H1 (cell line): ENCODE measurements at regions not wholly inside any gene's neighbourhood (a gene's known extent, or its start where the extent isn't known, plus 50 kb on each side); places are given as distances from the start of the nearest gene placed in this dataset.

Experiments
- CTCF ChIA-PET: fragments of 300-600 bp; sonication (Branson Sonifier 250); formaldehyde crosslinking; loops from one replicate; lab custom pipeline; 2021; ENCODE audit not compliant: partially characterized antibody; lab: Charles Lee
- POLR2A ChIA-PET: fragments of 300-600 bp; sonication (Branson Sonifier 250); formaldehyde crosslinking; loops from one replicate; lab custom pipeline; 2021; ENCODE audit warnings: inconsistent platforms; ENCODE audit not compliant: partially characterized antibody; lab: Charles Lee
- DNase-seq, 2 experiments: peaks; one replicate each; pipeline versions ENCODE4 v3.0.0 to v3.0.0-alpha.2; 2010 to 2022; ENCODE audit warnings: low spot score in 2 of 2, low read depth in 1 of 2, mixed read lengths in 1 of 2
- FAIRE-seq: peaks from 2 replicates; lab custom pipeline; 2011; peaks lifted over from hg19 to GRCh38; lab: Jason Lieb, UNC
- H2AFZ ChIP-seq: 2 replicates; pipeline ENCODE4 v1.8.1; 2012; ENCODE audit warnings: low read length, inconsistent platforms
- H2AK5ac ChIP-seq: 2 replicates; pipeline ENCODE4 v1.6.1; 2013; ENCODE audit warnings: low read depth, low read length
- H2BK120ac ChIP-seq: replicated peaks from 2 replicates; pipeline ENCODE3; 2013; ENCODE audit warnings: low read depth, low read length, inconsistent platforms
- H2BK12ac ChIP-seq: 2 replicates; pipeline ENCODE4 v1.6.1; 2013; ENCODE audit warnings: low read depth, low read length
- H2BK15ac ChIP-seq: 2 replicates; pipeline ENCODE4 v1.6.1; 2013; ENCODE audit warnings: low read length
- H2BK20ac ChIP-seq: 2 replicates; pipeline ENCODE4 v1.6.1; 2013; ENCODE audit warnings: low read length
- H2BK5ac ChIP-seq: 2 replicates; pipeline ENCODE4 v1.6.1; 2013; ENCODE audit warnings: low read depth, low read length
- H3K14ac ChIP-seq: 2 replicates; pipeline ENCODE4 v1.6.1; 2013; ENCODE audit warnings: inconsistent platforms; ENCODE audit not compliant: insufficient read length
- H3K18ac ChIP-seq: 2 replicates; pipeline ENCODE4 v1.6.1; 2013; ENCODE audit warnings: low read length; ENCODE audit errors: extremely low read depth
- H3K23ac ChIP-seq: 2 replicates; pipeline ENCODE4 v1.6.1; 2013; ENCODE audit warnings: inconsistent platforms; ENCODE audit not compliant: insufficient read length
- H3K23me2 ChIP-seq: 2 replicates; pipeline ENCODE4 v1.6.1; 2013; ENCODE audit warnings: low read depth, low read length
- H3K27ac ChIP-seq: 2 replicates; pipeline ENCODE4 v1.6.1; 2011; ENCODE audit warnings: low read depth, low read length, inconsistent platforms
- H3K27me3 ChIP-seq, 4 experiments: replicated peaks in 1 of 4; 1 replicate in 1 of 4; 2 replicates in 3 of 4; pipeline versions ENCODE4 v1.6.1 to v1.8.1; 2011 to 2013; ENCODE audit warnings: low read length in 3 of 4, mild to moderate bottlenecking in 3 of 4, inconsistent platforms in 2 of 4, mixed read lengths in 2 of 4, moderate library complexity in 1 of 4; ENCODE audit not compliant: control insufficient read depth in 3 of 4, insufficient read depth in 3 of 4; ENCODE audit errors: extremely low read depth in 1 of 4
- H3K36me3 ChIP-seq, 4 experiments: 2 replicates each; pipeline versions ENCODE4 v1.6.1 to v1.8.1; 2011 to 2013; ENCODE audit warnings: mild to moderate bottlenecking in 4 of 4, low read length in 3 of 4, moderate library complexity in 2 of 4, control low read depth in 1 of 4, inconsistent platforms in 1 of 4; ENCODE audit not compliant: insufficient read depth in 4 of 4, control insufficient read depth in 2 of 4
- H3K4ac ChIP-seq: replicated peaks from 2 replicates; pipeline ENCODE3; 2013; ENCODE audit warnings: low read length, low read depth, mixed read lengths, inconsistent platforms; ENCODE audit not compliant: insufficient read length
- H3K4me1 ChIP-seq, 4 experiments: replicated peaks in 1 of 4; 1 replicate in 1 of 4; 2 replicates in 3 of 4; pipeline versions ENCODE4 v1.6.1 to v1.8.1; 2011 to 2013; ENCODE audit warnings: low read length in 3 of 4, inconsistent platforms in 2 of 4, mixed read lengths in 1 of 4; ENCODE audit not compliant: insufficient read depth in 4 of 4, control insufficient read depth in 3 of 4
- H3K4me2 ChIP-seq, 2 experiments: 2 replicates each; pipeline versions ENCODE4 v1.6.1 to v1.8.1; 2011 to 2013; ENCODE audit warnings: low read depth in 2 of 2, low read length in 2 of 2, control low read depth in 1 of 2, inconsistent platforms in 1 of 2, mild to moderate bottlenecking in 1 of 2; ENCODE audit not compliant: insufficient read depth in 1 of 2
- H3K4me3 ChIP-seq, 4 experiments: fragments of 200-600, 300-600 bp in 1 of 4; sonication (generic), shearing (Covaris generic), sonication (Bioruptor Twin) in 1 of 4; 2 replicates each; pipeline versions ENCODE4 v1.5.1 to v1.8.1; 2011 to 2016; ENCODE audit warnings: low read length in 4 of 4, low read depth in 3 of 4, control low read depth in 2 of 4, inconsistent platforms in 2 of 4, mild to moderate bottlenecking in 2 of 4, mixed read lengths in 1 of 4, moderate library complexity in 1 of 4; ENCODE audit not compliant: insufficient read depth in 2 of 4; ENCODE audit errors: extremely low read depth in 1 of 4
- H3K56ac ChIP-seq: replicated peaks from 2 replicates; pipeline ENCODE3; 2013; ENCODE audit warnings: low read depth, mild to moderate bottlenecking, mixed read lengths, low read length, inconsistent platforms; ENCODE audit not compliant: insufficient read length
- H3K79me1 ChIP-seq: 2 replicates; pipeline ENCODE4 v1.6.1; 2013; ENCODE audit warnings: low read depth, low read length, control low read depth
- H3K79me2 ChIP-seq, 2 experiments: 2 replicates each; pipeline versions ENCODE4 v1.6.1 to v1.8.1; 2012 to 2013; ENCODE audit warnings: low read length in 2 of 2, mild to moderate bottlenecking in 2 of 2, inconsistent platforms in 1 of 2; ENCODE audit not compliant: insufficient read depth in 2 of 2, control insufficient read depth in 1 of 2
- H3K9ac ChIP-seq, 4 experiments: replicated peaks in 1 of 4; 1 replicate in 1 of 4; 2 replicates in 3 of 4; pipeline versions ENCODE4 v1.6.1 to v1.8.1; 2011 to 2013; ENCODE audit warnings: low read depth in 3 of 4, low read length in 3 of 4, control low read depth in 2 of 4, mild to moderate bottlenecking in 2 of 4, moderate library complexity in 2 of 4, inconsistent platforms in 1 of 4; ENCODE audit errors: extremely low read depth in 1 of 4
- H3K9me3 ChIP-seq, 2 experiments: 2 replicates each; pipeline versions ENCODE4 v1.6.1 to v1.8.1; 2012 to 2013; ENCODE audit warnings: mild to moderate bottlenecking in 2 of 2, moderate library complexity in 2 of 2, control low read depth in 1 of 2, inconsistent platforms in 1 of 2, low read depth in 1 of 2, low read length in 1 of 2, mixed read lengths in 1 of 2; ENCODE audit not compliant: insufficient read depth in 2 of 2
- H4K20me1 ChIP-seq, 2 experiments: replicated peaks in 1 of 2; 2 replicates each; pipeline versions ENCODE3 to v1.8.1; 2011 to 2013; ENCODE audit warnings: inconsistent platforms in 2 of 2, low read length in 2 of 2, mild to moderate bottlenecking in 1 of 2; ENCODE audit not compliant: insufficient read depth in 2 of 2, control insufficient read depth in 1 of 2
- H4K5ac ChIP-seq: 2 replicates; pipeline ENCODE4 v1.6.1; 2013; ENCODE audit warnings: low read length, low read depth, mixed read lengths, inconsistent platforms; ENCODE audit not compliant: insufficient read length
- H4K8ac ChIP-seq: 2 replicates; pipeline ENCODE4 v1.8.0; 2013; ENCODE audit warnings: mild to moderate bottlenecking, moderate library complexity, low read length, inconsistent platforms; ENCODE audit not compliant: insufficient read depth; ENCODE audit errors: extremely low read depth
- H4K91ac ChIP-seq: replicated peaks from 2 replicates; pipeline ENCODE3; 2013; ENCODE audit warnings: low read length, mixed read lengths, inconsistent platforms; ENCODE audit not compliant: insufficient read length
- ASH2L ChIP-seq: fragments of 200-600, 300-600 bp; sonication (generic); IDR thresholded peaks from one replicate; pipeline ENCODE4 v1.7.1; 2017; ENCODE audit warnings: low read length
- CEBPB ChIP-seq: IDR thresholded peaks from 2 replicates; pipeline ENCODE4 v1.6.1; 2012; ENCODE audit warnings: low read depth, low read length
- CHD2 ChIP-seq: IDR thresholded peaks from 2 replicates; pipeline ENCODE4 v1.6.1; 2012; ENCODE audit warnings: low read length, improper control_type of control experiment
- CREB1 ChIP-seq: IDR thresholded peaks from 2 replicates; pipeline ENCODE4 v1.6.1; 2012; ENCODE audit warnings: inconsistent platforms
- JUN ChIP-seq: IDR thresholded peaks from 2 replicates; pipeline ENCODE4 v1.6.1; 2011; ENCODE audit warnings: low read depth, mild to moderate bottlenecking, improper control_type of control experiment, low read length
- KDM1A ChIP-seq: fragments of 200-600, 300-600 bp; sonication (generic); IDR thresholded peaks from 2 replicates; pipeline ENCODE4 v1.7.1; 2016; ENCODE audit warnings: mild to moderate bottlenecking, low read length, borderline replicate concordance
- KDM4A ChIP-seq: IDR thresholded peaks from one replicate; pipeline ENCODE4 v1.7.1; 2012; ENCODE audit warnings: low read depth, mild to moderate bottlenecking, moderate library complexity, low read length, inconsistent platforms; ENCODE audit not compliant: severe bottlenecking
- NANOG ChIP-seq: IDR thresholded peaks from 2 replicates; pipeline ENCODE4 v1.6.1; 2011; ENCODE audit warnings: low read length, low read depth, mild to moderate bottlenecking, inconsistent platforms; ENCODE audit not compliant: insufficient read depth, poor library complexity, severe bottlenecking
- NRF1 ChIP-seq: IDR thresholded peaks from 2 replicates; pipeline ENCODE4 v1.6.1; 2011; ENCODE audit warnings: mild to moderate bottlenecking, low read depth, low read length, improper control_type of control experiment
- RFX5 ChIP-seq: IDR thresholded peaks from 2 replicates; pipeline ENCODE4 v1.6.1; 2011; ENCODE audit warnings: low read depth, low read length, improper control_type of control experiment, borderline replicate concordance
- RNF2 ChIP-seq: fragments of 200-900, 300-1000 bp; sonication (generic); IDR thresholded peaks from 2 replicates; pipeline ENCODE4 v1.7.1; 2016; ENCODE audit warnings: borderline replicate concordance, low read depth, mild to moderate bottlenecking, antibody characterized with exemption, low read length; ENCODE audit not compliant: poor library complexity, severe bottlenecking; ENCODE audit errors: missing control alignments
- TAF7 ChIP-seq: optimal IDR thresholded peaks from 2 replicates; pipeline ENCODE3; 2011; ENCODE audit warnings: low read depth, mild to moderate bottlenecking, inconsistent platforms, low read length, moderate library complexity, borderline replicate concordance
- TBP ChIP-seq: IDR thresholded peaks from 2 replicates; pipeline ENCODE4 v1.6.1; 2011; ENCODE audit warnings: low read depth, low read length, improper control_type of control experiment
- WGBS, 2 experiments: shearing (Covaris generic) in 1 of 2; methylation state at CpG; one replicate each; pipeline versions ENCODE4 v1.1.6 to v1.1.7; 2013 to 2015; ENCODE audit warnings: low lambda C conversion rate in 2 of 2, mixed read lengths in 2 of 2, inconsistent platforms in 1 of 2, low coverage in 1 of 2, missing lambda C conversion rate in 1 of 2; ENCODE audit not compliant: insufficient replicate concordance in 2 of 2, insufficient coverage in 1 of 2, insufficient read length in 1 of 2; ENCODE audit errors: extremely low coverage in 1 of 2, missing lambda C conversion rate in 1 of 2; 5-methylcytosine and 5-hydroxymethylcytosine counted together
- TF ChIP-seq, protein P1 (sequence below): IDR thresholded peaks from 2 replicates; pipeline ENCODE4 v1.6.1; 2012; ENCODE audit warnings: inconsistent platforms

DNA sequence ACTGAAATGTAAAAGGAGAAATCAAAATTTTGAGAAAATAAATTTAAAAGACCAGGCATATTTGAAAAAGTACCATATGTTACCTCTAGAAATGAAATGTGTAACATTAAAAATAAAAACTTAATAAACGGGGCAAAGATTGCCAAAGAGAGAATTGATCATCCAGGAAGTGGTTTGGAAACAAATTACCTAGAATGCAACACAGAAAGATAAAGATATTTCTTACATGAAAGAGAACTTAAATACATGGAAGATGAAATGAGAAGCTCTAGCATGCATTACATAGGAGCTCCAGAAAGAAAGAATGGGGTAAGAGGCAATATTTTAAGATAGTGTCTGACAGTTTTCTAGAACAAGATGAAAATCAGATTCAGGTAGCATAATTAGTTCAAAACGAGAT lies 235.9 kb upstream of the IRF2BP2 start:
- no peak overlapping the region for H2BK120ac ChIP-seq
- WGBS, 2 experiments, result 85% methylated on average over 2 of the region's 2 CpGs; no CpG with 5 or more reads in 1 of the 2 experiments
- POLR2A ChIA-PET, result no interaction called here
- no peak overlapping the region for H3K14ac ChIP-seq
- peaks cover 0 to 7% (median 0%) of the 10 kb centered on the region in 4 experiments; a peak in 1 of 7 replicates for H3K4me1 ChIP-seq
- H3K79me1 ChIP-seq, result no peaks in the 10 kb centered on the region
- H2BK5ac ChIP-seq, result no peak overlapping the region
- no peak for DNase-seq
- no peak overlapping the region for H3K56ac ChIP-seq
- H3K23me2 ChIP-seq, result no peaks in the 10 kb centered on the region
- no peak overlapping the region for H2BK12ac ChIP-seq
- no peak overlapping the region for H4K5ac ChIP-seq
- H2BK15ac ChIP-seq, result no peak overlapping the region
- H4K8ac ChIP-seq, result no peak overlapping the region
- H2BK20ac ChIP-seq, result no peak overlapping the region
- no peak overlapping the region for H3K4ac ChIP-seq
- CTCF ChIA-PET, result interaction anchor here (0.6 to 1.1 kb wide), 3 partner anchors 9 to 133 kb away, joined by 3 to 4 read pairs (median 3); no protein-coding TSS in a partner anchor
- H3K9ac ChIP-seq, result no peak overlapping the region
- H3K9me3 ChIP-seq, result peaks cover 0 to under 1% of the 10 kb centered on the region in 2 experiments; a peak in 1 of 4 replicates
- no peak for FAIRE-seq
- H3K18ac ChIP-seq, result no peak overlapping the region
- H3K36me3 ChIP-seq, result no peaks in the 10 kb centered on the region
- H3K4me2 ChIP-seq, result no peak overlapping the region
- no peak overlapping the region for H2AK5ac ChIP-seq
- no peak for TF ChIP-seq TAF7
- no peak for TF ChIP-seq CREB1
- no peak for TF ChIP-seq KDM4A
- no peak for TF ChIP-seq ASH2L
- TF ChIP-seq NRF1, result no peak
- no peak for TF ChIP-seq RNF2
- no peak for TF ChIP-seq JUN
- no peak for TF ChIP-seq CHD2
- TF ChIP-seq NANOG, result no peak
- no peak for TF ChIP-seq RFX5
- no peak for TF ChIP-seq CEBPB
- TF ChIP-seq, protein P1, sequence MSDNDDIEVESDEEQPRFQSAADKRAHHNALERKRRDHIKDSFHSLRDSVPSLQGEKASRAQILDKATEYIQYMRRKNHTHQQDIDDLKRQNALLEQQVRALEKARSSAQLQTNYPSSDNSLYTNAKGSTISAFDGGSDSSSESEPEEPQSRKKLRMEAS, result no peak
- no peak for TF ChIP-seq KDM1A
- no peak for TF ChIP-seq TBP
- no peak overlapping the region for H3K23ac ChIP-seq
- H3K27me3 ChIP-seq, result no peaks in the 10 kb centered on the region
- H4K20me1 ChIP-seq, result no peaks in the 10 kb centered on the region
- no peaks in the 10 kb centered on the region for H3K79me2 ChIP-seq
- H3K27ac ChIP-seq, result no peak overlapping the region
- no peak overlapping the region for H3K4me3 ChIP-seq
- no peak overlapping the region for H2AFZ ChIP-seq
- no peak overlapping the region for H4K91ac ChIP-seq
